ENCODE measurements at regions not wholly inside any gene's neighbourhood (a gene's known extent, or its start where the extent isn't known, plus 50 kb on each side); places are given as distances from the start of the nearest gene placed in this dataset.

GRCh38 chr10:124249812-124250432 lies 156.5 kb upstream of the CHST15 start:
- no peaks in the 10 kb centered on the region for H3K27me3 ChIP-seq (ENCODE audit: control insufficient read depth, low read length)

GRCh38 chr10:124249196-124249595 lies 155.8 kb upstream of the CHST15 start:
- H3K27ac ChIP-seq (ENCODE audit: low read depth, low read length): no peak overlapping the region
- no peaks in the 10 kb centered on the region for H3K9me3 ChIP-seq (ENCODE audit: control insufficient read depth, insufficient read depth, low read length)
- no peaks in the 10 kb centered on the region for H3K36me3 ChIP-seq (ENCODE audit: control insufficient read depth, low read length)
- no peaks in the 10 kb centered on the region for H3K79me2 ChIP-seq (ENCODE audit: control insufficient read depth, low read length)
- no peaks in the 10 kb centered on the region for H3K9me2 ChIP-seq (replicated peaks; ENCODE audit: control insufficient read depth, low read length)
- no peak overlapping the region for H3K4me2 ChIP-seq (ENCODE audit: low read length)
- peaks cover 43% of the 10 kb centered on the region for H3K4me1 ChIP-seq (ENCODE audit: control insufficient read depth, low read length)
- no peak overlapping the region for H3K4me3 ChIP-seq (ENCODE audit: low read length)
- H4K20me1 ChIP-seq (ENCODE audit: control insufficient read depth, insufficient read depth, low read depth, low read length): no peaks in the 10 kb centered on the region
- TF ChIP-seq CTCF (IDR thresholded peaks at IDR 0.05; ENCODE audit: low read depth, low read length, poor library complexity, severe bottlenecking): no peak
- no peak for TF ChIP-seq EZH2phosphoT487 (IDR thresholded peaks at IDR 0.05; ENCODE audit: borderline replicate concordance, low read length)
- H3K27me3 ChIP-seq (ENCODE audit: control insufficient read depth, low read length): no peaks in the 10 kb centered on the region
- H3F3A ChIP-seq (ENCODE audit: control insufficient read depth, insufficient read depth): no peaks in the 10 kb centered on the region

More at GRCh38 chr10:124249812-124250432, 156.5 kb upstream of the CHST15 start:
- no peaks in the 10 kb centered on the region for H3K9me2 ChIP-seq (replicated peaks; ENCODE audit: control insufficient read depth, low read length)
- no peaks in the 10 kb centered on the region for H3K36me3 ChIP-seq (ENCODE audit: control insufficient read depth, low read length)
- H4K20me1 ChIP-seq (ENCODE audit: control insufficient read depth, insufficient read depth, low read depth, low read length): no peaks in the 10 kb centered on the region
- H3K4me1 ChIP-seq (ENCODE audit: control insufficient read depth, low read length): peaks cover 43% of the 10 kb centered on the region
- H3K4me3 ChIP-seq (ENCODE audit: low read length): no peak overlapping the region
- H3F3A ChIP-seq (ENCODE audit: control insufficient read depth, insufficient read depth): no peaks in the 10 kb centered on the region
- H3K9me3 ChIP-seq (ENCODE audit: control insufficient read depth, insufficient read depth, low read length): no peaks in the 10 kb centered on the region; the same call in 1 of the 2 replicates
- no peak overlapping the region for H3K27ac ChIP-seq (ENCODE audit: low read depth, low read length)
- TF ChIP-seq CTCF (IDR thresholded peaks at IDR 0.05; ENCODE audit: low read depth, low read length, poor library complexity, severe bottlenecking) (peak; percentile 54), EZH2phosphoT487 (IDR thresholded peaks at IDR 0.05; ENCODE audit: borderline replicate concordance, low read length) (no peak)
- H3K79me2 ChIP-seq (ENCODE audit: control insufficient read depth, low read length): no peaks in the 10 kb centered on the region
- no peak overlapping the region for H3K4me2 ChIP-seq (ENCODE audit: low read length)

GRCh38 chr10:124248056-124249045 lies 155.0 kb upstream of the CHST15 start:
- H3F3A ChIP-seq (ENCODE audit: control insufficient read depth, insufficient read depth): no peaks in the 10 kb centered on the region
- no peaks in the 10 kb centered on the region for H3K9me3 ChIP-seq (ENCODE audit: control insufficient read depth, insufficient read depth, low read length)
- no peaks in the 10 kb centered on the region for H4K20me1 ChIP-seq (ENCODE audit: control insufficient read depth, insufficient read depth, low read depth, low read length)
- no peak overlapping the region for H3K27ac ChIP-seq (ENCODE audit: low read depth, low read length)
- H3K27me3 ChIP-seq (ENCODE audit: control insufficient read depth, low read length): no peaks in the 10 kb centered on the region
- peaks cover 43% of the 10 kb centered on the region for H3K4me1 ChIP-seq (ENCODE audit: control insufficient read depth, low read length)
- no peaks in the 10 kb centered on the region for H3K79me2 ChIP-seq (ENCODE audit: control insufficient read depth, low read length)
- no peaks in the 10 kb centered on the region for H3K9me2 ChIP-seq (replicated peaks; ENCODE audit: control insufficient read depth, low read length)
- H3K4me3 ChIP-seq (ENCODE audit: low read length): no peak overlapping the region
- TF ChIP-seq CTCF (IDR thresholded peaks at IDR 0.05; ENCODE audit: low read depth, low read length, poor library complexity, severe bottlenecking) (no peak), EZH2phosphoT487 (IDR thresholded peaks at IDR 0.05; ENCODE audit: borderline replicate concordance, low read length) (no peak)
- H3K4me2 ChIP-seq (ENCODE audit: low read length): peak overlapping the region; percentile 41
- no peaks in the 10 kb centered on the region for H3K36me3 ChIP-seq (ENCODE audit: control insufficient read depth, low read length)
